ENCODE measurements at regions not wholly inside any gene's neighbourhood (a gene's known extent, or its start where the extent isn't known, plus 50 kb on each side); places are given as distances from the start of the nearest gene placed in this dataset.

DNA sequence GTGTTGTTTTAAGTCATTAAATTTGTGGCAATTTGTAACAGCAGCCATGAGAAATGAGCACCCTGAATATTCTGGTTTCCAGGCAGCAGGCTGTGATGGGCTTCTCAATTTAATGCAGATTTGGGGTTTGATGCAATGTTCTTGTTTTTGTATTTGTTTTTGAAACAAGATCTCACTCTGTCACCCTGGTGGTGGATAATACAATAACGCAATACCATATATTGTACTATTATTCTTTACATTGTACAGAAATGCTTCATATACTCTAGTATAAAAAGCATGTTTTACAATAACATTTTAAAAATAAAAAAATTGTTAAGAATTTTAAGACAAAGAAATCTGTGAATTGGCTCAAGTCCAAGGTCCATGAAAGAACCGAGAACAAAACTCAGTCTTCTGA, 129.1 kb downstream of the USP46 start:
- H3K27ac ChIP-seq, result no peak overlapping the region
- intact Hi-C loops (cut with DNase I), result loop anchor here in 3 of 10 donors (10.0 kb wide), 2 partner anchors 145 to 155 kb away; no protein-coding TSS in a partner anchor
- 67 to 81% (median 72%) methylated on average over 2 of the region's 2 CpGs for WGBS, 4 donors

GRCh38 chr4:52535793-52536192, 123.3 kb downstream of the USP46 start:
- WGBS, 4 donors, result 74 to 82% (median 78%) methylated on average over 5 of the region's 5 CpGs
- peaks cover 0 to 10% (median 0%) of the 10 kb centered on the region in 12 donors for H3K9me3 ChIP-seq
- peak in 1 of 4 donors; percentile 33 for ATAC-seq

More for the DNA sequence above, 129.1 kb downstream of the USP46 start:
- H3K27me3 ChIP-seq, result no peaks in the 10 kb centered on the region
- H3K36me3 ChIP-seq, result no peaks in the 10 kb centered on the region
- DNase-seq (no peak), ATAC-seq (no peak)
- no peaks in the 10 kb centered on the region for H3K4me1 ChIP-seq
- H3K9me3 ChIP-seq, result peaks cover 0 to 18% (median 0%) of the 10 kb centered on the region in 12 donors
- no peak for TF ChIP-seq POLR2A (IDR thresholded peaks at IDR 0.05)
- TF ChIP-seq, protein P1, sequence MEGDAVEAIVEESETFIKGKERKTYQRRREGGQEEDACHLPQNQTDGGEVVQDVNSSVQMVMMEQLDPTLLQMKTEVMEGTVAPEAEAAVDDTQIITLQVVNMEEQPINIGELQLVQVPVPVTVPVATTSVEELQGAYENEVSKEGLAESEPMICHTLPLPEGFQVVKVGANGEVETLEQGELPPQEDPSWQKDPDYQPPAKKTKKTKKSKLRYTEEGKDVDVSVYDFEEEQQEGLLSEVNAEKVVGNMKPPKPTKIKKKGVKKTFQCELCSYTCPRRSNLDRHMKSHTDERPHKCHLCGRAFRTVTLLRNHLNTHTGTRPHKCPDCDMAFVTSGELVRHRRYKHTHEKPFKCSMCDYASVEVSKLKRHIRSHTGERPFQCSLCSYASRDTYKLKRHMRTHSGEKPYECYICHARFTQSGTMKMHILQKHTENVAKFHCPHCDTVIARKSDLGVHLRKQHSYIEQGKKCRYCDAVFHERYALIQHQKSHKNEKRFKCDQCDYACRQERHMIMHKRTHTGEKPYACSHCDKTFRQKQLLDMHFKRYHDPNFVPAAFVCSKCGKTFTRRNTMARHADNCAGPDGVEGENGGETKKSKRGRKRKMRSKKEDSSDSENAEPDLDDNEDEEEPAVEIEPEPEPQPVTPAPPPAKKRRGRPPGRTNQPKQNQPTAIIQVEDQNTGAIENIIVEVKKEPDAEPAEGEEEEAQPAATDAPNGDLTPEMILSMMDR (IDR thresholded peaks at IDR 0.05), result peak in 1 of 12 donors; percentile 6
- H3K4me3 ChIP-seq, result no peak overlapping the region

More at GRCh38 chr4:52535793-52536192, 123.3 kb downstream of the USP46 start:
- no peaks in the 10 kb centered on the region for H3K36me3 ChIP-seq
- no peak for DNase-seq
- no peak overlapping the region for H3K4me3 ChIP-seq
- peaks cover 0 to 17% (median under 1%) of the 10 kb centered on the region in 12 donors for H3K4me1 ChIP-seq
- no peak overlapping the region for H3K27ac ChIP-seq
- TF ChIP-seq POLR2A (IDR thresholded peaks at IDR 0.05), result no peak
- no peaks in the 10 kb centered on the region for H3K27me3 ChIP-seq
- intact Hi-C loops (cut with DNase I), result loop anchor here in 3 of 10 donors (10.0 kb wide), 2 partner anchors 151 to 161 kb away; no protein-coding TSS in a partner anchor
